ENCODE measurements at regions not wholly inside any gene's neighbourhood (a gene's known extent, or its start where the extent isn't known, plus 50 kb on each side); places are given as distances from the start of the nearest gene placed in this dataset.

DNA sequence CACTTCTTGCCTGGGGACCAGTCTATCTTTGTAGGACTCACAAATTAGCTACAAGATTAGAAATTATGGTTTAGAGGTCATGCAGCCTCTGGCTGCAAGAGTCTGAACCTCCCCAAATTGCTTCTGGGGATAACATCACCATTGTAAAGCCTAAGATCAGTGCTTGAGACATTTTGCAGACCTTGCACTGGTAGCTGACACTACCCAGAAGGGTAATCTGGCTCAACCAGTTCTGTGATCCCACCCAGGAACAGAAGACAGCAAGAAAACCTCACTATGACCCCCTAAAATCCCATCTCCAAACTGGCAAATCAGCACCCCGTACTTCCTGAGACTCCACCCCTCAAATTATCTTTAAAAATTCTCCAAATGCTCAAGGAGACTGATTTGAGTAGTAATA lies 58.2 kb upstream of the CDK13 start:
- TF ChIP-seq FOXP2 (optimal IDR thresholded peaks at IDR 0.05; ENCODE audit: borderline replicate concordance, extremely low read depth, extremely low read length, insufficient read depth) (no peak), SIN3A (IDR thresholded peaks at IDR 0.05; ENCODE audit: borderline replicate concordance, insufficient read depth, low read length) (no peak), POLR2AphosphoS5 (IDR thresholded peaks at IDR 0.05; ENCODE audit: low read depth, low read length) (no peak), TAF1 (IDR thresholded peaks at IDR 0.05; ENCODE audit: borderline replicate concordance, insufficient read depth, low read length) (no peak)
- TF ChIP-seq, protein P1, sequence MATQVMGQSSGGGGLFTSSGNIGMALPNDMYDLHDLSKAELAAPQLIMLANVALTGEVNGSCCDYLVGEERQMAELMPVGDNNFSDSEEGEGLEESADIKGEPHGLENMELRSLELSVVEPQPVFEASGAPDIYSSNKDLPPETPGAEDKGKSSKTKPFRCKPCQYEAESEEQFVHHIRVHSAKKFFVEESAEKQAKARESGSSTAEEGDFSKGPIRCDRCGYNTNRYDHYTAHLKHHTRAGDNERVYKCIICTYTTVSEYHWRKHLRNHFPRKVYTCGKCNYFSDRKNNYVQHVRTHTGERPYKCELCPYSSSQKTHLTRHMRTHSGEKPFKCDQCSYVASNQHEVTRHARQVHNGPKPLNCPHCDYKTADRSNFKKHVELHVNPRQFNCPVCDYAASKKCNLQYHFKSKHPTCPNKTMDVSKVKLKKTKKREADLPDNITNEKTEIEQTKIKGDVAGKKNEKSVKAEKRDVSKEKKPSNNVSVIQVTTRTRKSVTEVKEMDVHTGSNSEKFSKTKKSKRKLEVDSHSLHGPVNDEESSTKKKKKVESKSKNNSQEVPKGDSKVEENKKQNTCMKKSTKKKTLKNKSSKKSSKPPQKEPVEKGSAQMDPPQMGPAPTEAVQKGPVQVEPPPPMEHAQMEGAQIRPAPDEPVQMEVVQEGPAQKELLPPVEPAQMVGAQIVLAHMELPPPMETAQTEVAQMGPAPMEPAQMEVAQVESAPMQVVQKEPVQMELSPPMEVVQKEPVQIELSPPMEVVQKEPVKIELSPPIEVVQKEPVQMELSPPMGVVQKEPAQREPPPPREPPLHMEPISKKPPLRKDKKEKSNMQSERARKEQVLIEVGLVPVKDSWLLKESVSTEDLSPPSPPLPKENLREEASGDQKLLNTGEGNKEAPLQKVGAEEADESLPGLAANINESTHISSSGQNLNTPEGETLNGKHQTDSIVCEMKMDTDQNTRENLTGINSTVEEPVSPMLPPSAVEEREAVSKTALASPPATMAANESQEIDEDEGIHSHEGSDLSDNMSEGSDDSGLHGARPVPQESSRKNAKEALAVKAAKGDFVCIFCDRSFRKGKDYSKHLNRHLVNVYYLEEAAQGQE (IDR thresholded peaks at IDR 0.05; ENCODE audit: insufficient read depth in 1 of 2, low read depth in 2 of 2, low read length in 2 of 2): no peak

DNA sequence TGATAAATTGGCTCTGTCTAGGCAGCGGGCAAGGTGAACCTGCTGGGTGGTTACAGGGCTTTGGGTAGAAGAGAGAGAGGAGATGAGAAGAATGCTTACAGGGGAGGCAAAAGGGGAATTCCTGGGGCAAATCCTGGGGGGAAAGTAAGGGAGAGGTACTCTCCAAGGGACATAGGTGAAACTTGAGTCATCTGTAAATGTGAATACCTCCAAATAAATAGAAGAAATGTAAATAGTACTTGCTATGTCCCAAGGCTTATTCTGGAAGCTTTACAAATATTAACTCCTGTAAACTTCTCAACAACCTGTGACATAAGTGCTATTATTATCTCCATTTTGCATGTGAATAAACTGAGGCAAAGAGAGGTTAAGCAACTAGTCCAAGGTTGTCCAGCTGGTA lies 57.7 kb upstream of the CDK13 start:
- TF ChIP-seq, protein P1 (IDR thresholded peaks at IDR 0.05; ENCODE audit: insufficient read depth in 1 of 2, low read depth in 2 of 2, low read length in 2 of 2): no peak
- TF ChIP-seq FOXP2 (optimal IDR thresholded peaks at IDR 0.05; ENCODE audit: borderline replicate concordance, extremely low read depth, extremely low read length, insufficient read depth) (no peak), SIN3A (IDR thresholded peaks at IDR 0.05; ENCODE audit: borderline replicate concordance, insufficient read depth, low read length) (no peak), TAF1 (IDR thresholded peaks at IDR 0.05; ENCODE audit: borderline replicate concordance, insufficient read depth, low read length) (no peak), POLR2AphosphoS5 (IDR thresholded peaks at IDR 0.05; ENCODE audit: low read depth, low read length) (no peak)

DNA sequence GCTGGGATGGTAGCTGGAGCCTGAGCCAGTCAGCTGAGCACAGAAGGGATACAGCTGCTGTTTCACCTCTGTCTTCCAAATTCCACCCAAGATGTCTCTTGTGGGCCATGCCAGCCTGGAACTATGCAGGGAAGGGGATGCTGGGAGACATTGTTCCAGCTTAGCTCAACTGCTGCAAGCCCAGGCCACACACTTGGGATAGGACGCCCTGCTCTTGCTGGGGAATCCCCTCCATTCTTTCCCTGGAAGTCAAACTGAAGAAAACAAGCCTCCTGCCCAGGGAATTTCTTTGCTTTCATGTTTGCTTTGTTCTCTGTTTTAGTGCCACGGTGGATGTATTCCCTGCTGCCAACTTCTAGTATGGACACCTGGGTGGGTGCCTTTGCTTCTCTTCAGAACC lies 55.2 kb upstream of the CDK13 start:
- TF ChIP-seq SIN3A (IDR thresholded peaks at IDR 0.05; ENCODE audit: borderline replicate concordance, insufficient read depth, low read length) (no peak), TAF1 (IDR thresholded peaks at IDR 0.05; ENCODE audit: borderline replicate concordance, insufficient read depth, low read length) (no peak), POLR2AphosphoS5 (IDR thresholded peaks at IDR 0.05; ENCODE audit: low read depth, low read length) (no peak), FOXP2 (optimal IDR thresholded peaks at IDR 0.05; ENCODE audit: borderline replicate concordance, extremely low read depth, extremely low read length, insufficient read depth) (no peak)
- TF ChIP-seq, protein P1 (IDR thresholded peaks at IDR 0.05; ENCODE audit: insufficient read depth in 1 of 2, low read depth in 2 of 2, low read length in 2 of 2): no peak

DNA sequence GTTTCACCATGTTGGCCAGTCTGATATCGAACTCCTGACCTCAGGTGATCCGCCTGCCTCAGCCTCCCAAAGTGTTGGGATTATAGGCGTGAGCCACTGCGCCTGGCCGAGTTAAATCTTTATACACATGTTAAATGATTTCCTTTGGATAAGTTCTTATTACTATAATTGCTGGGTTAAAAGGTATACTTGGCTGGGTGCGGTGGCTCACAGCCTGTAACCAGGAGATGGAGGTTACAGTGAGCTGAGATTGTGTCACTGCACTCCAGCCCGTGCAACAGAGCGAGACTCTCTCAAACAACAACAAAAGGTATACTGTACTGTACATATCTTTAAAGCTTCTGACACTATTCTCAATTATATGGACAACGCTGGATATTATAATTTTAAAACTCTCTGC lies 53.2 kb upstream of the CDK13 start:
- no peak for TF ChIP-seq POLR2AphosphoS5 (IDR thresholded peaks at IDR 0.05; ENCODE audit: low read depth, low read length)
- TF ChIP-seq FOXP2 (optimal IDR thresholded peaks at IDR 0.05; ENCODE audit: borderline replicate concordance, extremely low read depth, extremely low read length, insufficient read depth): no peak
- TF ChIP-seq TAF1 (IDR thresholded peaks at IDR 0.05; ENCODE audit: borderline replicate concordance, insufficient read depth, low read length): no peak
- TF ChIP-seq SIN3A (IDR thresholded peaks at IDR 0.05; ENCODE audit: borderline replicate concordance, insufficient read depth, low read length): no peak
- TF ChIP-seq, protein P1 (IDR thresholded peaks at IDR 0.05; ENCODE audit: insufficient read depth in 1 of 2, low read depth in 2 of 2, low read length in 2 of 2): no peak

DNA sequence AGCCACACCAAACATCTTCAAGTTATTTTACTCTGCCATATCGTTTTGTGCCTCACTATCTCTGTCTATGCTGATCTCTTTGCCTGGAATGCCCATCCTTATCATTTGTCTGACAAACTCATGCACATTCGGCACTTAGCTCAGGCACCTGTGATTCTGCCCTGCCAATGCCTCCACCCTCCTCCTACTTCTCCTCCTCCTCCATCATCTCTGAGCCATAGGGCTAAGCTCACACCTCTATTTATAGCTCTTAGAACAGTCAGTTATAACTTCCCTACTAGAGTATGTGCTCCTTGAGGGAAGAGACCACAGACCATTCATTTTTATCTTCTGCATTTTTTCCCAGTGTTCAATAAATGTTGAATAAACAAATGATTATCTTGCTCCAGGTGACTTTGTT lies 51.2 kb upstream of the CDK13 start:
- TF ChIP-seq SIN3A (IDR thresholded peaks at IDR 0.05; ENCODE audit: borderline replicate concordance, insufficient read depth, low read length) (no peak), FOXP2 (optimal IDR thresholded peaks at IDR 0.05; ENCODE audit: borderline replicate concordance, extremely low read depth, extremely low read length, insufficient read depth) (no peak)
- TF ChIP-seq, protein P1 (IDR thresholded peaks at IDR 0.05; ENCODE audit: insufficient read depth in 1 of 2, low read depth in 2 of 2, low read length in 2 of 2): no peak

Data from PFSK-1 (cell line).